ENCODE measurements at regions not wholly inside any gene's neighbourhood (a gene's known extent, or its start where the extent isn't known, plus 50 kb on each side); places are given as distances from the start of the nearest gene placed in this dataset.

GRCh38 chr16:65524997-65525396, 403.1 kb upstream of the CDH11 start:
- Histone ChIP-seq H3K36me3 (ENCODE audit: low read depth) (no peaks in the 10 kb centered on the region), H3K4me3 (no peak overlapping the region), H3K4me1 (ENCODE audit: low read depth) (no peaks in the 10 kb centered on the region), H3K9me3 (peaks cover 9% of the 10 kb centered on the region)
- TF ChIP-seq CTCF (IDR thresholded peaks at IDR 0.05): no peak
- intact Hi-C loops (cut with DNase I, micrococcal nuclease): no loop called here
- DNase-seq (peak in 1 of 3 donors; percentile 2), ATAC-seq (no peak)

DNA sequence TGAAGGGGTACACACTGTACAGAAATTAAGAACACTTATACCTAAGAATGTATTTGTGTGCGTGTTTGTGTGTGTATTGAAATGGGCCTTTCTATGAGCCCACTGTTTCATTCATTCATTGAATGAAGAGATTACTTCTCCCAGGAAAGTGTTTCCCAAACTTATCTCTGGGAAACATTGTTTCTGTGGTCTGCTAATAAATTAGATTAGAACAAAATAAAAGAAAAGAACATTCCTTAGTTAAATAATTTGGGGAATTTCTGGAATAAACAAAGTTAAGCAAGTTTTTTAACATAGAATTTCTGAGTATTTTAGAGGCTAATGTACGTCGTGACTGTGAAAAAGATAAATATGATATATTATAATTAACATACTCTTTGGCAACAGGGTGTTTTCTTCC, 402.4 kb upstream of the CDH11 start:
- no peak for DNase-seq
- no peaks in the 10 kb centered on the region for H3K4me1 ChIP-seq (ENCODE audit: low read depth)
- no peak for TF ChIP-seq CTCF (IDR thresholded peaks at IDR 0.05)
- no peak for ATAC-seq
- H3K36me3 ChIP-seq (ENCODE audit: low read depth): no peaks in the 10 kb centered on the region
- H3K9me3 ChIP-seq: peaks cover 9% of the 10 kb centered on the region
- H3K4me3 ChIP-seq: no peak overlapping the region
- intact Hi-C loops (cut with DNase I, micrococcal nuclease): no loop called here

DNA sequence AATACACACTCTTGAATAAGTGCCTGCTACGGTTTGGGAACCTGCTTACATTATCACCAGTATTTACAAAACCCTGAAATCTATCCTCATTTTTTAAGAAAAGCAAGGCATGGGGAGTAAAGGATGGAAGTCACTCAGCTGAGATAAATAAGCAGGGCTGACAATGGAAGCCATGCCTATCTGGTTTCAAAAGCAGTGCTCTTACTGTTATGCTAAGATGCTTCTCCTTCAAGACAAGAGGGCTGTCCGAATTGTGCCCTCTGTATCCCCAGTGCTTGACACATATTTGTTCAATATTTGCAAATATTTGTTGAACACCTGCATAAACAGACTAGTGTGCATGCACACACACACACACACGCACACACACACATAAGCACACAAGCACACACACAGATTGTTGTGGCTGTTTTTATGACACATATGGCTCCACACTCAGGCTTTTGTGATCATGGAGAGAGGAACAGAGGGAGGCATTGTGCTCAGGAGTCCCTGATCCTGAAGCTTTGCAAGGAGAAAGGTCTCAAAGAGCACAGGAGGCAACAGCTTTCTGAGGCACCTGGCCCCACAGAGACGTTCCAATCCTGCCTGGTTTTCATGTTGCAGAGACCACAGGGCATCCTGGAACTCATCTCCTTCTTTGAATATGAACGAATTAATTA, 401.6 kb upstream of the CDH11 start:
- DNase-seq (no peak), ATAC-seq (no peak)
- no peaks in the 10 kb centered on the region for H3K36me3 ChIP-seq (ENCODE audit: low read depth)
- intact Hi-C loops (cut with DNase I, micrococcal nuclease): no loop called here
- H3K9me3 ChIP-seq: peaks cover 6% of the 10 kb centered on the region
- H3K4me3 ChIP-seq: no peak overlapping the region
- no peaks in the 10 kb centered on the region for H3K4me1 ChIP-seq (ENCODE audit: low read depth)
- no peak for TF ChIP-seq CTCF (IDR thresholded peaks at IDR 0.05)

DNA sequence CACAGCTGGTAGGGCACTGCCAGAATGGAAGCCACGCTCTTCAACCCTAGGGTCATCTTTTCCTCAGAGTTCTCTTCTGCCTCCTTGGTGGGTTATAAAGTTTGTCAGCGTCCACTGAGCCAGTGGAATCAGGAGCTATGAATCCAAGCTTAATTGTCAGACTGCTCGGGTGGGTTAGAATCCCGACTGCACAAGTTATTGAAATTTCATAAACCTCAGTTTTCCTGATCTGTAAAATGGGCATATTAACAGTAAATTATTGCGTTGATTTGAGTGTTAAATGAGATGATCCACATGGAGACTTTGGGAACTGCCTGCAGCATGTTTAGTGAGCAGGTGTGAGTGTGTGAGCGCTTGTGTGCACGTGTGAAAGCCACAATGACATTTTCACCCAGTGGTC, 400.5 kb upstream of the CDH11 start:
- intact Hi-C loops (cut with DNase I, micrococcal nuclease): no loop called here

DNA sequence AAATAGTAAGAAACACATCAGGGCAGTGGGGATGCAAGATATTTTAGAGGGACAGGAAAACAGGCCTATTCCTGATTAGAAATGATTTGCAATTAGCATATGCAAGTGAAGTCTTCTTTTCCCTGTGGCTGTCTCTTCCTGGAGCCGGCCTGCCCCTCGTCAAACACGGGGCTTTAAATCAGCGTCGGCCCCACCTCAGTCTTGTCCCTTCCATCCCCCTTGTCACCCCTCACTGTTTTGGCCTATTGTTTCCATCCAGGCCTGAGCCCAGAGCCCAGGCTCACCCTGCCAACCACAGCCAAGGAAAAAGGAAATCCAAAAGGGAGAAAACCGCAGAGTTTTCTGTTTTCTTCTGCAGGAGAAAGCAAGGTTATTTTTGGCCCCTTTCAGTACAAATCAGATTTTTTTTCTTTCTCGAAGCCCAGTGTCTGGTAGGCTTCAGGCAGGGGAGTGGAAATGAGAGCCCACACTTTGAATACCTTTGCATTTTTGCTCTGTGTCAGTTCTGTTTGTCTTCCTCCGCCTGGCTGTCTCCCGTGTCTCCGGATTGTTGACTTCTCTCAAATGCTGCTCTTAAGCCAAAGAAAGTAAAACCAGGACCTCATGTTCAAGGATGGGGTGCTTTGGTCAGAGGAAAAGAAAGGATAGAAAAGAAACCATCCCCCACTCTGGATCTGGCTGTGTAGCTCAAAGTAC, 399.9 kb upstream of the CDH11 start:
- ATAC-seq (no peak), DNase-seq (no peak)
- no peak overlapping the region for H3K4me3 ChIP-seq
- H3K9me3 ChIP-seq: no peaks in the 10 kb centered on the region
- TF ChIP-seq CTCF (IDR thresholded peaks at IDR 0.05): no peak
- H3K4me1 ChIP-seq (ENCODE audit: low read depth): no peaks in the 10 kb centered on the region
- intact Hi-C loops (cut with DNase I, micrococcal nuclease): no loop called here
- no peaks in the 10 kb centered on the region for H3K36me3 ChIP-seq (ENCODE audit: low read depth)

More for the DNA sequence above, 400.5 kb upstream of the CDH11 start:
- no peak for TF ChIP-seq CTCF (IDR thresholded peaks at IDR 0.05)
- Histone ChIP-seq H3K9me3 (no peaks in the 10 kb centered on the region), H3K4me3 (no peak overlapping the region), H3K4me1 (ENCODE audit: low read depth) (no peaks in the 10 kb centered on the region), H3K36me3 (ENCODE audit: low read depth) (no peaks in the 10 kb centered on the region)
- no peak for ATAC-seq
- no peak for DNase-seq
